ENCODE measurements at regions not wholly inside any gene's neighbourhood (a gene's known extent, or its start where the extent isn't known, plus 50 kb on each side); places are given as distances from the start of the nearest gene placed in this dataset.
"Not testable (repeated sequence)": the region's sequence is repeated elsewhere in the genome, so short reads cannot be mapped to it uniquely, and the experiment has no call there.

DNA sequence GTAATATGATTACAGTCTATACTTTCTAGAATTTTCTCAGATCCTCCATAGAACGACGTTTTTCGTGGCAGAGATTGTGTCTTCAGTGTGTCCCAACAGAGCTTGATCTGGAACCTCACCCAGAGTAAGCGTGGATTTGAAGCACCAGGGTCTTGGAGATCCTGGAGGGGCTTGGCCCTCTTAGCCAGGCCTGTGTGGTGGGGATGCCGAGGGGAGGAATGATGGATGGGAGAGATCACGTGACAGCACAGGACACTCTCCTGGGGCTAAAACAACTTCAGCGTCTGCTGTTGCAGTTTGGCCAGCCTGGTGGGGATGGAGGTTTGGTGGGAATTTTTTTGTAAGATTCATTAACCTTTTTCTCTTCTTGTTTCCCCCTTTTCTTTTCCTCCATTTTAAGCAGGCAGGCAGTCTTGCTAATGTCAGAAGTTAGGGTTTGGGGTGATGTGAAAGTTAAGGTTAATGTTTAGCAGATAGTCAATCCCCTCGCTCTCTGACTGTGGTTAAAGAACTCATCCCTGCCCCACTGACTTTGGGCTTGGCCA, 100.7 kb upstream of the SULF2 start:
- intact Hi-C loops (cut with DNase I): no loop called here
- no peak overlapping the region for H3K4me3 ChIP-seq (ENCODE audit: low read length in 3 of 3)

DNA sequence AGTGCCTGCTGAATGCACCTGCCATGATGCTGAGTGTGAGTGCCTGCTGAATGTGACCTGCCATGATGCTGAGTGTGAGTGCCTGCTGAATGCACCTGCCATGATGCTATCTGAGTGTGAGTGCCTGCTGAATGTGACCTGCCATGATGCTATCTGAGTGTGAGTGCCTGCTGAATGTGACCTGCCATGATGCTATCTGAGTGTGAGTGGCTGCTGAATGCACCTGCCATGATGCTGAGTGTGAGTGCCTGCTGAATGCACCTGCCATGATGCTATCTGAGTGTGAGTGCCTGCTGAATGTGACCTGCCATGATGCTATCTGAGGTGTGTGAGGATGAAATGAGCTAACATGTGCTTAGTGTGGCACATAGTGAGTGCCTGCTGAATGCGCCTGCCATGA, 98.7 kb upstream of the SULF2 start:
- H3K27ac ChIP-seq (ENCODE audit: low read depth in 2 of 2, low read length in 2 of 2); H3K4me3 ChIP-seq (ENCODE audit: low read length in 3 of 3); H3K9me3 ChIP-seq (ENCODE audit: control insufficient read depth in 2 of 3, insufficient read depth in 1 of 3, low read length in 3 of 3); H3K27me3 ChIP-seq (ENCODE audit: control insufficient read depth, insufficient read depth, low read length); DNase-seq; H3K9ac ChIP-seq (ENCODE audit: low read length in 3 of 3); H3K4me1 ChIP-seq (ENCODE audit: control insufficient read depth in 2 of 3, insufficient read depth in 2 of 3, low read depth in 1 of 3, low read length in 3 of 3); H3K36me3 ChIP-seq (ENCODE audit: control insufficient read depth in 2 of 3, insufficient read depth in 3 of 3, low read length in 3 of 3); FAIRE-seq; intact Hi-C loops (cut with DNase I): not testable (repeated sequence)

More for the DNA sequence above, 100.7 kb upstream of the SULF2 start:
- no peak for TF ChIP-seq CTCF (IDR thresholded peaks at IDR 0.05; ENCODE audit: borderline replicate concordance, extremely low read depth, insufficient read depth)
- DNase-seq (no peak), FAIRE-seq (no peak)
- Histone ChIP-seq H3K36me3 (ENCODE audit: control insufficient read depth in 2 of 3, insufficient read depth in 3 of 3, low read length in 3 of 3) (no peaks in the 10 kb centered on the region), H3K4me1 (ENCODE audit: control insufficient read depth in 2 of 3, insufficient read depth in 2 of 3, low read depth in 1 of 3, low read length in 3 of 3) (no peaks in the 10 kb centered on the region), H3K9me3 (ENCODE audit: control insufficient read depth in 2 of 3, insufficient read depth in 1 of 3, low read length in 3 of 3) (no peaks in the 10 kb centered on the region), H3K9ac (ENCODE audit: low read length in 3 of 3) (no peak overlapping the region), H3K27ac (ENCODE audit: low read depth in 2 of 2, low read length in 2 of 2) (no peak overlapping the region), H3K27me3 (ENCODE audit: control insufficient read depth, insufficient read depth, low read length) (no peaks in the 10 kb centered on the region)

DNA sequence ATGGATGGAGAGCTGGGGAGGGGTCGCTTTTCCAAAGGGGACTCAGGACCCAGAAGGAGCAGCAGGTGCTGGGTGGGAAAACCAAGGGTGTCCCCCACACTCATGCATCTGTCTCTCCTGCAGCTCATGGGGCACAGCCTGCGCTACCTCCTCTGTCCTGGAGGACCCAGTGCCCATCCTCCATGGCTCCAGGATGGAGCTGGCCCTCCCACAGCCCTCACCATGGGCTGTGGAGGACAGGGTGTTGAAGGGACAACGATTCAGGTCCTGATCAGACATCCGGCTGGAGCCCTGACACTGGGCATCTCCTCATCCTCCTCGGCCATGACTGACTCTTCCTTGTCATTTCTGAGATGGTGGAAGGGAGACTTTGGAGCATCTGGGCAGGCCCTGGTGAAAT, 97.9 kb upstream of the SULF2 start:
- Histone ChIP-seq H3K9me3 (ENCODE audit: control insufficient read depth in 2 of 3, insufficient read depth in 1 of 3, low read length in 3 of 3) (no peaks in the 10 kb centered on the region), H3K4me1 (ENCODE audit: control insufficient read depth in 2 of 3, insufficient read depth in 2 of 3, low read depth in 1 of 3, low read length in 3 of 3) (no peaks in the 10 kb centered on the region), H3K4me3 (ENCODE audit: low read length in 3 of 3) (no peak overlapping the region), H3K27ac (ENCODE audit: low read depth in 2 of 2, low read length in 2 of 2) (no peak overlapping the region), H3K27me3 (ENCODE audit: control insufficient read depth, insufficient read depth, low read length) (no peaks in the 10 kb centered on the region), H3K36me3 (ENCODE audit: control insufficient read depth in 2 of 3, insufficient read depth in 3 of 3, low read length in 3 of 3) (no peaks in the 10 kb centered on the region), H3K9ac (ENCODE audit: low read length in 3 of 3) (no peak overlapping the region)
- no peak for FAIRE-seq
- no peak for TF ChIP-seq CTCF (IDR thresholded peaks at IDR 0.05; ENCODE audit: borderline replicate concordance, extremely low read depth, insufficient read depth)
- no peak for DNase-seq
- intact Hi-C loops (cut with DNase I): no loop called here

GRCh38 chr20:47879771-47880170, 94.5 kb upstream of the SULF2 start:
- Histone ChIP-seq H3K27ac (ENCODE audit: low read depth in 2 of 2, low read length in 2 of 2) (no peak overlapping the region), H3K36me3 (ENCODE audit: control insufficient read depth in 2 of 3, insufficient read depth in 3 of 3, low read length in 3 of 3) (no peaks in the 10 kb centered on the region), H3K9ac (ENCODE audit: low read length in 3 of 3) (no peak overlapping the region), H3K4me1 (ENCODE audit: control insufficient read depth in 2 of 3, insufficient read depth in 2 of 3, low read depth in 1 of 3, low read length in 3 of 3) (no peaks in the 10 kb centered on the region), H3K9me3 (ENCODE audit: control insufficient read depth in 2 of 3, insufficient read depth in 1 of 3, low read length in 3 of 3) (no peaks in the 10 kb centered on the region), H3K27me3 (ENCODE audit: control insufficient read depth, insufficient read depth, low read length) (no peaks in the 10 kb centered on the region), H3K4me3 (ENCODE audit: low read length in 3 of 3) (no peak overlapping the region)
- intact Hi-C loops (cut with DNase I): no loop called here
- FAIRE-seq: no peak
- DNase-seq: no peak
- TF ChIP-seq CTCF (IDR thresholded peaks at IDR 0.05; ENCODE audit: borderline replicate concordance, extremely low read depth, insufficient read depth): no peak
